ENCODE measurements at regions not wholly inside any gene's neighbourhood (a gene's known extent, or its start where the extent isn't known, plus 50 kb on each side); places are given as distances from the start of the nearest gene placed in this dataset.

DNA sequence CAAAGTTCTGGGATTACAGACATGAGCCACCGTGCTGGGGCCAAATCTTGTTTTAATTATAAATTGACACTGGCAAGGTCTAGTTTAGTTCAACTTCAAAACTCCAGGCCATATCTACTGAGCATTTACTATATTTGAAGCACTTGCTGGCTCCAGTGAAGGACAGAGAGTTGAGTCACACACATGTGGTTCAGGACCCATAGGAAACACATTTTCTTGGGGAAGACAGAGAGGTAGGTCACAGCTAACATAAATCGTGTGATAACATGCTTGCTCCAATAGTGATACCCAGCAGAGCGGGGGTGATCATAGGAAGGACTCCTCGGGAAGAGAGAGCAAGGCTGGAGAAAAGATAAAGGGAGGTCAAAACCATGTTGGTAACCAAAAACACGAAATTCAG lies 170.6 kb upstream of the TSC22D1 start:
- no peak for TF ChIP-seq CTCF (IDR thresholded peaks at IDR 0.05)
- no peak for TF ChIP-seq EP300 (IDR thresholded peaks at IDR 0.05; ENCODE audit: low read depth)
- TF ChIP-seq POLR2A (IDR thresholded peaks at IDR 0.05): no peak
- no peak for TF ChIP-seq POLR2AphosphoS5 (IDR thresholded peaks at IDR 0.05)
